CD4-positive, alpha-beta T cell treated with Interleukin-17A for 4 hours (primary cell): ENCODE measurements at regions not wholly inside any gene's neighbourhood (a gene's known extent, or its start where the extent isn't known, plus 50 kb on each side); places are given as distances from the start of the nearest gene placed in this dataset.

Source experiments
- DNase-seq: peaks from one replicate; pipeline ENCODE4 v3.0.0-alpha.2; 2020; ENCODE audit warnings: mixed read lengths

DNA sequence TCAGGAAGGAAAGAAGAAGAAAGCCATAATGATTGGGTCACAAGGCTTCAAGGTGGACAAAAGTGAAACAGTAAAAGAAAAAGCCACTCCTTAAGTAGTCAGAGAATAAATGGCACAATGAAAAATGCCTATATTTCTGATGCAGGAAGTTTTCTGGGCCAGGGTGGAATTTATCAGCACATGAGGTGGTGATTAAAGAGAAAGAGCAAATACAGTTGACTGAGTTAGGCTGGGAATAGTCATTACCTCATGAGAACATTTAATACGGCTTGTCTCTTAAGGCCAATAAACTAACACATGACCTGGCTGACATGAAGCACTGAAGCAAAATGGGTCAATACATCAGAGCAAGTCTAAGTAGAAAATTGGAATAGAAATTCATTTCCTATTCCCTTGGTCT lies 499.7 kb downstream of the TMTC2 start:
- DNase-seq: no peak

DNA sequence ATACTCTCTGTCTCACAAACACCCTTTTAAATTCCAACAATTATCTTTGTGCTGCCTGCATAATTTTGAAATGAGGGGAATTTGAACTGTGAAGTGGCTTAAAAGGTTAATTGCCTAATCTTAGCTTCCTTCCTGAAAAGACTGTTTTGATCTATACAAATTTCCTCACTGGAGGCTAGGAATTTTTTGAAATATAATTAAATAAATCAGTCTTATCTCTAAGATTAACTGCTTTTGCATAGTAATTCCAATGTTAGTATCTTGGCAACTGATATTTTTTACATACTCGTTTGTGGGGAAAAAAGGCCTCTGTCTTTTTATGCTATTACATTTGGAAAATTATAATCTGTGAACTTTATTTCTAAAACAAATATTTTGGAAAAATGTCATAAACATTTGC lies 498.5 kb downstream of the TMTC2 start:
- no peak for DNase-seq
